ENCODE measurements at regions not wholly inside any gene's neighbourhood (a gene's known extent, or its start where the extent isn't known, plus 50 kb on each side); places are given as distances from the start of the nearest gene placed in this dataset.

- no peak for TF ChIP-seq CTCF (conservative IDR thresholded peaks at IDR 0.05 in 1 of 2, IDR thresholded peaks at IDR 0.05 in 1 of 2; ENCODE audit: low read depth in 1 of 2, low read length in 2 of 2)
- TF ChIP-seq EZH2 (IDR thresholded peaks at IDR 0.05; ENCODE audit: low read length, missing control alignments), result no peak
Observed at GRCh38 chr1:101101360-101101759, 75.8 kb upstream of the DPH5 start.
